ENCODE measurements at regions not wholly inside any gene's neighbourhood (a gene's known extent, or its start where the extent isn't known, plus 50 kb on each side); places are given as distances from the start of the nearest gene placed in this dataset.
"Not testable (repeated sequence)": the region's sequence is repeated elsewhere in the genome, so short reads cannot be mapped to it uniquely, and the experiment has no call there.

- CTCF ChIA-PET = interaction anchor here (1.3 to 1.9 kb wide), 2 partner anchors 91 to 410 kb away, joined by 4 to 5 read pairs; no protein-coding TSS in a partner anchor
- H3K27ac ChIP-seq (ENCODE audit: low read depth in 2 of 2, low read length in 1 of 2); H3F3A ChIP-seq (replicated peaks; ENCODE audit: insufficient read depth); DNase-seq; H3K36me3 ChIP-seq (replicated peaks in 1 of 2; ENCODE audit: control insufficient read depth in 1 of 2, insufficient read depth in 2 of 2, low read length in 1 of 2); H3K4me2 ChIP-seq; H2AFZ ChIP-seq (ENCODE audit: low read depth); H3K9me2 ChIP-seq; H3K9me3 ChIP-seq; H3K27me3 ChIP-seq (ENCODE audit: insufficient read depth); H3K79me2 ChIP-seq (ENCODE audit: insufficient read depth); POLR2A ChIA-PET; H4K20me1 ChIP-seq (ENCODE audit: insufficient read depth); H3K4me3 ChIP-seq (ENCODE audit: low read depth in 2 of 2, low read length in 1 of 2); H3K9ac ChIP-seq: not testable (repeated sequence)
- 0 out of 4 replicates have a peak, but pooled peaks of 1 of the 2 experiments have one; percentile 15 for TF ChIP-seq EP300 (IDR thresholded peaks at IDR 0.05; ENCODE audit: borderline replicate concordance in 1 of 2, low read depth in 1 of 2, low read length in 1 of 2)
- TF ChIP-seq GATA2 (CRISPR knock-in tag; IDR thresholded peaks at IDR 0.05) = peak; percentile 54; the same call in 1 of the 2 replicates
- H3K4me1 ChIP-seq (ENCODE audit: control insufficient read depth in 1 of 2, insufficient read depth in 2 of 2, low read depth in 1 of 2, low read length in 1 of 2) = peaks cover 0 to 22% of the 10 kb centered on the region in 2 experiments; a peak in 1 of 4 replicates
- 26% methylated on average over 5 of the region's 5 CpGs for WGBS (ENCODE audit: low lambda C conversion rate)
Observed at GRCh38 chr9:89689321-89689720, 84.5 kb downstream of the GADD45G start.

GRCh38 chr9:89690334-89690912 is 85.6 kb downstream of the GADD45G start:
- TF ChIP-seq CTCF (IDR thresholded peaks at IDR 0.05) = no peak
- TF ChIP-seq MAX (IDR thresholded peaks at IDR 0.05; ENCODE audit: low read depth) = no peak
- TF ChIP-seq RXRA (IDR thresholded peaks at IDR 0.05; ENCODE audit: borderline replicate concordance, low read depth) = no peak
- TF ChIP-seq SMC3 (IDR thresholded peaks at IDR 0.05; ENCODE audit: low read depth, low read length) = no peak
- no peak for TF ChIP-seq JUND (IDR thresholded peaks at IDR 0.05)
- no peak for TF ChIP-seq POLR2AphosphoS5 (IDR thresholded peaks at IDR 0.05; ENCODE audit: low read depth, low read length)
- TF ChIP-seq CHD2 (IDR thresholded peaks at IDR 0.05; ENCODE audit: low read length, partially characterized antibody) = no peak
- no peak for TF ChIP-seq NRF1 (IDR thresholded peaks at IDR 0.05; ENCODE audit: low read depth, low read length)
- no peak for TF ChIP-seq FOXJ3 (CRISPR knock-in tag; IDR thresholded peaks at IDR 0.05)
- no peak for TF ChIP-seq REST (IDR thresholded peaks at IDR 0.05; ENCODE audit: low read depth, low read length)
- TF ChIP-seq GATA2 (CRISPR knock-in tag; IDR thresholded peaks at IDR 0.05) = no peak
- TF ChIP-seq RAD21 (IDR thresholded peaks at IDR 0.05; ENCODE audit: low read length) = no peak
- TF ChIP-seq FOXM1 (IDR thresholded peaks at IDR 0.05; ENCODE audit: low read depth) = no peak
- TF ChIP-seq USF1 (IDR thresholded peaks at IDR 0.05; ENCODE audit: borderline replicate concordance, low read depth) = no peak
- no peak for TF ChIP-seq RFX5 (IDR thresholded peaks at IDR 0.05; ENCODE audit: low read length)
- TF ChIP-seq YY1 (IDR thresholded peaks at IDR 0.05; ENCODE audit: low read depth) = no peak
- TF ChIP-seq NFIC (IDR thresholded peaks at IDR 0.05; ENCODE audit: borderline replicate concordance) = no peak
- no peak for TF ChIP-seq SIN3A (IDR thresholded peaks at IDR 0.05; ENCODE audit: borderline replicate concordance, low read depth, low read length)
- H3K4me2 ChIP-seq = no peak overlapping the region
- H3K9ac ChIP-seq = no peak overlapping the region
- no peak overlapping the region for H2AFZ ChIP-seq (ENCODE audit: low read depth)
- ChIA-PET CTCF (interaction anchor here (1.9 kb wide), 1 partner anchor 93 kb away, joined by 4 read pairs; no protein-coding TSS in a partner anchor), POLR2A (interaction anchor here (1.2 kb wide), 1 partner anchor 15 kb away, joined by 3 read pairs; no protein-coding TSS in a partner anchor)
- no peaks in the 10 kb centered on the region for H3K9me2 ChIP-seq
- no peak for DNase-seq
- H3K79me2 ChIP-seq (ENCODE audit: insufficient read depth) = no peaks in the 10 kb centered on the region
- H3K4me3 ChIP-seq (ENCODE audit: low read depth in 2 of 2, low read length in 1 of 2) = no peak overlapping the region
- H3F3A ChIP-seq (replicated peaks; ENCODE audit: insufficient read depth) = no peaks in the 10 kb centered on the region
- no peaks in the 10 kb centered on the region for H3K27me3 ChIP-seq (ENCODE audit: insufficient read depth)
- no peak overlapping the region for H3K27ac ChIP-seq (ENCODE audit: low read depth in 2 of 2, low read length in 1 of 2)
- H3K36me3 ChIP-seq (replicated peaks in 1 of 2; ENCODE audit: control insufficient read depth in 1 of 2, insufficient read depth in 2 of 2, low read length in 1 of 2) = no peaks in the 10 kb centered on the region
- no peaks in the 10 kb centered on the region for H4K20me1 ChIP-seq (ENCODE audit: insufficient read depth)
- no peaks in the 10 kb centered on the region for H3K9me3 ChIP-seq
- WGBS (ENCODE audit: low lambda C conversion rate) = 58% methylated on average over 3 of the region's 3 CpGs
- H3K4me1 ChIP-seq (ENCODE audit: control insufficient read depth in 1 of 2, insufficient read depth in 2 of 2, low read depth in 1 of 2, low read length in 1 of 2) = peaks cover 0 to 21% of the 10 kb centered on the region in 2 experiments; a peak in 1 of 4 replicates

All from SK-N-SH (cell line).